H9 (cell line): ENCODE measurements at regions not wholly inside any gene's neighbourhood (a gene's known extent, or its start where the extent isn't known, plus 50 kb on each side); places are given as distances from the start of the nearest gene placed in this dataset.

Experiments used
- DNase-seq: peaks from one replicate; pipeline ENCODE4 v3.0.0-alpha.2; 2017
- H2AFZ ChIP-seq: one replicate; pipeline ENCODE4 v1.6.1; 2013; ENCODE audit warnings: mild to moderate bottlenecking, low read length, control low read depth, moderate library complexity
- H2AK5ac ChIP-seq: 2 replicates; pipeline ENCODE4 v1.6.1; 2013; ENCODE audit warnings: low read length, control low read depth, mixed read lengths; ENCODE audit not compliant: insufficient read length
- H2BK120ac ChIP-seq: one replicate; pipeline ENCODE4 v1.6.1; 2013; ENCODE audit warnings: low read depth, mild to moderate bottlenecking, low read length, control low read depth, inconsistent platforms; ENCODE audit not compliant: poor library complexity, severe bottlenecking
- H2BK12ac ChIP-seq: 2 replicates; pipeline ENCODE4 v1.6.1; 2013; ENCODE audit warnings: low read length, control low read depth, mixed read lengths, low read depth; ENCODE audit not compliant: insufficient read length
- H2BK15ac ChIP-seq: 2 replicates; pipeline ENCODE4 v1.6.1; 2013; ENCODE audit warnings: low read depth, low read length, control low read depth
- H2BK20ac ChIP-seq: one replicate; pipeline ENCODE4 v1.6.1; 2013; ENCODE audit warnings: low read depth, mild to moderate bottlenecking, low read length, control low read depth, inconsistent platforms; ENCODE audit not compliant: poor library complexity, severe bottlenecking
- H2BK5ac ChIP-seq: 2 replicates; pipeline ENCODE4 v1.6.1; 2013; ENCODE audit warnings: low read length, control low read depth, mixed read lengths; ENCODE audit not compliant: insufficient read length
- H3K14ac ChIP-seq: 2 replicates; pipeline ENCODE4 v1.6.1; 2013; ENCODE audit warnings: low read length, control low read depth; ENCODE audit not compliant: insufficient read depth
- H3K18ac ChIP-seq: 2 replicates; pipeline ENCODE4 v1.6.1; 2013; ENCODE audit warnings: low read depth, mild to moderate bottlenecking, mixed read lengths, low read length, control low read depth; ENCODE audit not compliant: insufficient read length
- H3K23ac ChIP-seq: 2 replicates; pipeline ENCODE4 v1.6.1; 2013; ENCODE audit warnings: low read length, control low read depth, mixed read lengths, low read depth; ENCODE audit not compliant: insufficient read length
- H3K23me2 ChIP-seq: 2 replicates; pipeline ENCODE4 v1.6.1; 2013; ENCODE audit warnings: low read depth, mild to moderate bottlenecking, mixed read lengths, low read length, control low read depth; ENCODE audit not compliant: insufficient read length, poor library complexity, severe bottlenecking
- H3K27ac ChIP-seq: 2 replicates; pipeline ENCODE4 v1.5.1; 2013; ENCODE audit warnings: low read length, control low read depth, mixed read lengths, low read depth; ENCODE audit not compliant: insufficient read length
- H3K27me3 ChIP-seq: 2 replicates; pipeline ENCODE4 v1.6.1; 2013; ENCODE audit warnings: low read length, control low read depth, inconsistent platforms; ENCODE audit not compliant: insufficient read depth
- H3K4ac ChIP-seq: 2 replicates; pipeline ENCODE4 v1.6.1; 2013; ENCODE audit warnings: low read depth, mild to moderate bottlenecking, control low read depth, inconsistent platforms, low read length, moderate library complexity
- H3K4me1 ChIP-seq: 2 replicates; pipeline ENCODE4 v1.6.1; 2013; ENCODE audit warnings: low read length, control low read depth, inconsistent platforms; ENCODE audit not compliant: insufficient read depth
- H3K4me2 ChIP-seq: 2 replicates; pipeline ENCODE4 v1.6.1; 2013; ENCODE audit warnings: low read length, control low read depth, mixed read lengths; ENCODE audit not compliant: insufficient read length, insufficient read depth
- H3K56ac ChIP-seq: 2 replicates; pipeline ENCODE4 v1.6.1; 2013; ENCODE audit warnings: low read depth, mild to moderate bottlenecking, mixed read lengths, low read length, control low read depth; ENCODE audit not compliant: insufficient read length
- H3K79me1 ChIP-seq: 2 replicates; pipeline ENCODE4 v1.6.1; 2013; ENCODE audit warnings: low read depth, mild to moderate bottlenecking, moderate library complexity, low read length, control low read depth, inconsistent platforms; ENCODE audit not compliant: insufficient read depth, poor library complexity, severe bottlenecking
- H3K79me2 ChIP-seq: 2 replicates; pipeline ENCODE4 v1.6.1; 2013; ENCODE audit warnings: low read length, control low read depth, inconsistent platforms; ENCODE audit not compliant: insufficient read depth
- H3K9ac ChIP-seq: 2 replicates; pipeline ENCODE4 v1.6.1; 2013; ENCODE audit warnings: low read length, control low read depth, mixed read lengths; ENCODE audit not compliant: insufficient read length; ENCODE audit errors: extremely low read depth
- H3K9me3 ChIP-seq: one replicate; pipeline ENCODE4 v1.6.1; 2013; ENCODE audit warnings: low read depth, low read length, inconsistent platforms; ENCODE audit not compliant: control insufficient read depth
- H3T11ph ChIP-seq: one replicate; pipeline ENCODE4 v1.6.1; 2013; ENCODE audit warnings: mild to moderate bottlenecking, low read length, control low read depth, inconsistent platforms
- H4K20me1 ChIP-seq: one replicate; pipeline ENCODE4 v1.6.1; 2013; ENCODE audit not compliant: control insufficient read depth, insufficient read length, insufficient read depth
- H4K5ac ChIP-seq: 2 replicates; pipeline ENCODE4 v1.6.1; 2013; ENCODE audit warnings: low read depth, mild to moderate bottlenecking, mixed read lengths, low read length, control low read depth; ENCODE audit not compliant: insufficient read length
- H4K8ac ChIP-seq: replicated peaks from 2 replicates; pipeline ENCODE4 v1.6.1; 2013; ENCODE audit warnings: low read length, control low read depth, mixed read lengths, low read depth; ENCODE audit not compliant: insufficient read length
- H4K91ac ChIP-seq: 2 replicates; pipeline ENCODE4 v1.6.1; 2013; ENCODE audit warnings: low read depth, mild to moderate bottlenecking, moderate library complexity, mixed read lengths, low read length, control low read depth; ENCODE audit not compliant: insufficient read length
- H3K27ac Mint-ChIP-seq, 3 experiments: 2 replicates in 2 of 3; 3 replicates in 1 of 3; pipeline ENCODE4 v1.8.0; 2020 to 2021; ENCODE audit warnings: mixed read lengths in 3 of 3, mild to moderate bottlenecking in 1 of 3, moderate library complexity in 1 of 3
- H3K27me3 Mint-ChIP-seq: 2 replicates; pipeline ENCODE4 v1.8.0; 2021; ENCODE audit warnings: low read depth, mild to moderate bottlenecking, moderate library complexity, mixed read lengths
- H3K36me3 Mint-ChIP-seq, 3 experiments: 2 replicates in 2 of 3; 3 replicates in 1 of 3; pipeline ENCODE4 v1.8.0; 2020 to 2021; ENCODE audit warnings: low read depth in 3 of 3, mixed read lengths in 3 of 3; ENCODE audit not compliant: insufficient read depth in 1 of 3
- H3K4me1 Mint-ChIP-seq, 2 experiments: 2 replicates each; pipeline ENCODE4 v1.8.0; 2020; ENCODE audit warnings: mixed read lengths in 2 of 2
- H3K4me3 Mint-ChIP-seq, 2 experiments: 2 replicates in 1 of 2; 3 replicates in 1 of 2; pipeline ENCODE4 v1.8.0; 2020 to 2021; ENCODE audit warnings: mild to moderate bottlenecking in 2 of 2, mixed read lengths in 2 of 2, moderate library complexity in 1 of 2
- H3K9me3 Mint-ChIP-seq, 2 experiments: 2 replicates in 1 of 2; 3 replicates in 1 of 2; pipeline ENCODE4 v1.8.0; 2020; ENCODE audit warnings: mild to moderate bottlenecking in 2 of 2, mixed read lengths in 2 of 2, moderate library complexity in 1 of 2
- CTCF ChIP-seq: fragments of 200-600 bp; sonication (generic); conservative IDR thresholded peaks from 3 replicates; pipeline ENCODE4 v1.8.0; 2021; ENCODE audit warnings: antibody characterized with exemption, mild to moderate bottlenecking
- WGBS: extraction: QIAGEN DNeasy Blood & Tissue Kit; methylation state at CpG from one replicate; pipeline ENCODE4 v1.1.7; 2013; ENCODE audit warnings: missing lambda C conversion rate, low lambda C conversion rate, mixed read lengths; ENCODE audit not compliant: insufficient read length; ENCODE audit errors: extremely low coverage; 5-methylcytosine and 5-hydroxymethylcytosine counted together

GRCh38 chr10:25745976-25746375 is 188.1 kb upstream of the MYO3A start:
- no peaks in the 10 kb centered on the region for H3K27me3 Mint-ChIP-seq
- no peak overlapping the region for H3K4me3 Mint-ChIP-seq
- WGBS = no CpG with 5 or more reads among the region's 3 CpGs

More at GRCh38 chr10:25745976-25746375, 188.1 kb upstream of the MYO3A start:
- Histone ChIP-seq H4K91ac (no peak overlapping the region), H3K18ac (no peak overlapping the region), H2AFZ (no peak overlapping the region), H3K79me1 (no peaks in the 10 kb centered on the region), H3K27ac (no peak overlapping the region), H2BK5ac (no peak overlapping the region), H2BK20ac (no peak overlapping the region), H4K5ac (no peak overlapping the region), H3K4me2 (no peak overlapping the region), H3K79me2 (no peaks in the 10 kb centered on the region), H2BK12ac (no peak overlapping the region), H2BK15ac (no peak overlapping the region), H3K27me3 (no peaks in the 10 kb centered on the region), H3T11ph (no peak overlapping the region), H3K9me3 (no peaks in the 10 kb centered on the region), H3K56ac (no peak overlapping the region), H3K23ac (no peak overlapping the region), H3K4me1 (no peaks in the 10 kb centered on the region), H2AK5ac (no peak overlapping the region), H3K4ac (no peak overlapping the region), H3K23me2 (no peaks in the 10 kb centered on the region), H2BK120ac (no peak overlapping the region), H4K8ac (no peak overlapping the region), H3K14ac (no peak overlapping the region), H4K20me1 (peaks cover 3% of the 10 kb centered on the region), H3K9ac (no peak overlapping the region)
- no peak for TF ChIP-seq CTCF
- peaks cover 6 to 8% of the 10 kb centered on the region in 2 experiments; a peak in 3 of 4 replicates for H3K4me1 Mint-ChIP-seq
- no peaks in the 10 kb centered on the region for H3K9me3 Mint-ChIP-seq
- no peaks in the 10 kb centered on the region for H3K36me3 Mint-ChIP-seq
- H3K27ac Mint-ChIP-seq = no peak overlapping the region
- DNase-seq = no peak
